HG03442 (cell line): ENCODE measurements at regions not wholly inside any gene's neighbourhood (a gene's known extent, or its start where the extent isn't known, plus 50 kb on each side); places are given as distances from the start of the nearest gene placed in this dataset.

Experiments used
- ATAC-seq: cut with Tn5 transposase; IDR thresholded peaks from one replicate; pipeline ENCODE4 v1.9.1; 2021; ENCODE audit warnings: mild to moderate bottlenecking, moderate library complexity; ENCODE audit not compliant: unreplicated experiment

DNA sequence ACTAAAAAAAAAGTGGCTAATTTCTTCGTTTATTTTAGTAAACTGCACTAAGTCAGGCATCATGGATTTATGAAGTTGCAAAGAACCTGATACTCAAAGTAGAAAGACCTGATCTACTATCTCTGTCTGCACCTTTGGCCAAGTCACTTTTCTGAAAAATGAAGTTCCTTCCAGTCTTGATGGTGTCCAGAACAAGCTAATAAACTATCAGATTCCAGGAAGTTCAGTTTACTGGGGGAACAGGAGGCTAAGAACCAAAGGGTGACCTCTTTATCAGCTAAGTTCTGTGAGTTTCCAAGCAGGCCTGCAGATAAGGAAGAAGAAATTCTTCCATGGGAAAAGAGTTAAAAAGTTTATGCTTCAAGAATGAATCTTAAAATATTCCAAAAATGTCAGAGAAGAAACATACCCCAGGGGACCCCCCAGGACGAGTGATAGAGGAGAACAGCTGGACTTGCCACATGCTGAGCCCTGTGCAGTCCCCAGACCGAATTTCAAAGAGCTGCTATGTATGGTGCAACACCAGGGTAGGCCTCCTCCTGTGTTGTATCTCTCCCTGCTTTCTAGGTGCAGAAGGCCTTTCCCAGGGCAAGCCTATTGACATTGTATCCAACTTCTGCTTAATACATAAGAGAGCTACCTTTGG is 72.8 kb upstream of the FGGY start:
- ATAC-seq, result no peak

DNA sequence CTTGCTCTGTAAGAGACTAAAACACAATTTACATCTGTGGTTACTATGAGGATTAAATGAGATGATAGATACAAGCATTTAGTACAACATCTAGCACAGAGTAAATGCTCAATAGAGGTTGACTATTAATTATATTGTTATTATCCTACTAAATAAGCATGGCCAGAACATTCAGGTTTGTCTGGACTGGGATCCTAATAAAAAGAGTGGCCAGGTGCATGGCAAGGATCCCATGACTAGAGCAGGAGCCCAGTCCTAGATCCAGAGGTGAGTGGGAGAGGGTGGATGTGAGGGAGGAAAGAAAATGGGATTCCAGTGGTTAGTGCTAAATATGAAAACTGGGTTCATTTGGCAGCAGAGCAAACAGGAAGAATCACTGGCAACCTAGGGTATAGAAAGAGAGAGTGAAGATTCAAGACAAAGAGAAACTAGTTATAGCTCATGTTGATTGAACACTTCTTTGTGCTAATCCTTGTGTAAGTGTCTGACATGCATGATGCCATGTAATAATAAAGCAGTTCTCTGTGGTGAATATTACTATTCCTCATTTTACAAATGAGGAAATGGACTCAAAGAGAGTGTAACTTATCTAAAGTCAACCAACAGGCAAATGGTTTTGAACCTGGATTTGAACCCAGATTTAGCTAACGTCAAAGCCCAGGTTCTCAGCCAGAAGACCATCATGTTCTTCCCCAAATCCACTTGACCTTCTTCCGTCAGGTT is 71.1 kb upstream of the FGGY start:
- ATAC-seq, result no peak

DNA sequence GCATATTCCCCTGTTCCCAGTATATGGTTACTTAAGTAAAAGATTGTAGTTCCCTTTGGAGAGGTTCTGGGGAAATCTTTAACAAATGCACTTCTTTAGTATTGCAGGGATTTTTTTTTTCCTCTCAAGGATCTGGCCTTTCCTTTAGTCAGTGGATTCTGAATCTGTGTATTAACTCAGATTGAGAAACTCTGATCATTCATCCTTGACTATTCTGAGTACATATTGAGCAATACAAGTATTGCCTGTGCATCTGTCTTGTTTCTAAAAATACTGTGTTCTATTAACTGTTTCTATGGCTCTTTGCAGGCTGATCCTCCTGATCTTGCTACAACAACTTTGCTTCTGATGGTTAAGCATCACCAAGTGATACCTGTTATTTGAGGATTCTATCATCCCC is 67.8 kb upstream of the FGGY start:
- no peak for ATAC-seq

DNA sequence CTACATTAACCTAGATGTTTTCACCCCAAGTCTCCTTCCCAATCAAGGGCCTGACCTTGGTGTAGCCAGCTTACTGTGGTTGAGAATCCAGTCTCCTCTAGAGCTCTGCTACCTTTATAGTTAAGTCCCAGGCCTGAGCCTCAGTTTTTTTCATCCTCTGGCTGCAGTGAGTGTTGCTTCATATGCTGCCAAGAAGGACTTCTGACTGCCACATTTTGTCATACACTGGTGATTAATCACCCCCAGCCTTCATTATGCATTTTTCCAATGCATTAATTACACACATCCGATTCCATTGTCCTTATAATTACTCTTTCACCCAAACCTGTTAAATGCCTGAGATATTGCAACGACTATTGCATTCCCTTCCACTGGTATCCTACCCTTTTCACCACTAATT is 66.3 kb upstream of the FGGY start:
- ATAC-seq, result no peak

DNA sequence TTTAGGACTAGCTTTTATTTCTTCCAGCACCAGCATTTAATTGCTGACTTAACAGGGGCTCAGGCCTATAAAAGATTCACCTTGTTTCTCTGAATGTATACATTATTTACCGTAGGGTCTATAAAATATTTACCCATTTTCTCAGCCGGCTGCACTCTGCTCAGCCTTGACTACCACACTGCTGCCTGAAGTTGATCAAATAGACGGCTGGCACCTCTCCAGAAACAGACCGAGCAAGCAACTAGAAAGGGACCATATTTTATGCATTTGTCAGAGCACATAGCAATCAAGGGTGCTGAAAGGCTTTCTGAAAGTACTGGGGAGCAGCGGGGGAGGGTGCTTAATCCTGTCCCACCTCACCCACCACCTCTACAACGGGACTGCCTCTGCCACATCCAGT is 64.7 kb upstream of the FGGY start:
- ATAC-seq, result no peak

DNA sequence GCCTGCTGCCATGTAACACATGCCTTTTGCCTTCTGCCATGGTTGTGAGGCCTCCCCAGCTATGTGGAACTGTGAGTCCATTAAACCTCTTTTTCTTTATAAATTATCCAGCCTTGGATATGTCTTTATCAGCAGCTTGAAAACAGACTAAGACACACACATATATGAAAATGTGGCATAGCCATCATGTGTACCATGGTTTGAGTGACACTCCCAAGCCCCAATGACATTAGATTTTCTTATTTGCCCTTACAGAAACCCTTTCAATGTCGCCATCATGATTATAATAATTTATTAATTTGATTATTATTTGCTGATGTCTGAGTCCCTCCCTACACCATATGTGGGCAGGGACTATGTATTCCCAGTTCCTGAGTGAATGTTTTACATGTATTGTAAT is 63.5 kb upstream of the FGGY start:
- ATAC-seq, result no peak

DNA sequence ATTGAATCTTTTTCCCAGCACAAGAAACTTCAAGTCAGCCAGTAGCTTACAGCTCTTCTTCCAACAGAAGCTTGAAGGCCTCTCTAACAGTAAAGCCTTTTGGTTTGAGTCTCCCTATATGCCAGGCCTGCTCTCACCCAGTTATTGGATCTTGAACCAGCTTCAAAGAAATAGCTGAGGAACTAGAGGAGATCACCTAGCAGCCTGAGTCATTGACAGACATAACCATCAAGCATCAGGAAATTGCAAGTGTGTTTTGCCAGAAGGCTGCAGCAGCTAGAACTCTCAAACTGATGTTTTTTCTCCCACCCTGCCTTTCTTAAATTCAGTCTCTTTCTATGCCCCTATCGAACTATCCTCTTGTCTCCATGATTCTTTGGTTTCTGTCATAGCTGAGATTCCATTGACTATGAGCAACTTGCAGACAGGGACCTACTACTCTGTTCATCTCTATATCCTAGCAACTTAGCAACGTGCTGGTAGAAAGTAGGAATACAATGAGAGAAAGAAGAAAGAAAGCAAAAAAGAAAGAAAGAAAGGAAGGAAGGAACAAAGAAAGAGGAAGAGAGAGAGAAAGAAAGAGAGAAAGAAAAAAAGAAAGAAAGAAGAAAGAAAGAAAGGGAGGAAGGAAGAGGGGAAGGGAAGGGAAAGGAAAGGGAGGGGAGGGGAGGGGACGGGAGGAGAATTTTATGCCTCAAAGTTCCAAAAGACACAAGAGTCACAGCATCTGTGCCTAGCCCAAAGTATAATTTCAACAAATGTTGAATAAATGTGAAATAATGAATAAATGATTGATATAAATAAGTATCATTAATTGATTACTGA is 60.0 kb upstream of the FGGY start:
- no peak for ATAC-seq

DNA sequence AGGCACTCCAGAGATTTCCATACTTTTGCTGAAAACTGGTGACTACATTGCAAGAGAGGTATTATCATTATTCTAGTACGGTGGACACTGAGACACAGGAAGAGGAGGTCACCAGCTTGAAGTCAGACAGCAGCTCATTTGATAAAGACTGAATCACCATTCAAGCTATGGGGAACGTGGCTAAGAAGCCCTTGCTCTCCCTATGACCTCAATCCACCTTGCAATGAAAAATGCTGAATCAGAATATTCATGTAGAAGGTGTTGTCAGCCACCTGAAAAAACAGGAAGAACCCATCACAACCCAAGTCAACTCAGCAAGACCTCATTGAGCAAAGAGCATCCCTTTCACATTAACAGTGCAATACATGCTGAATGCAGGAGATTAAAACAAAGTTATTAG is 59.0 kb upstream of the FGGY start:
- ATAC-seq, result no peak

DNA sequence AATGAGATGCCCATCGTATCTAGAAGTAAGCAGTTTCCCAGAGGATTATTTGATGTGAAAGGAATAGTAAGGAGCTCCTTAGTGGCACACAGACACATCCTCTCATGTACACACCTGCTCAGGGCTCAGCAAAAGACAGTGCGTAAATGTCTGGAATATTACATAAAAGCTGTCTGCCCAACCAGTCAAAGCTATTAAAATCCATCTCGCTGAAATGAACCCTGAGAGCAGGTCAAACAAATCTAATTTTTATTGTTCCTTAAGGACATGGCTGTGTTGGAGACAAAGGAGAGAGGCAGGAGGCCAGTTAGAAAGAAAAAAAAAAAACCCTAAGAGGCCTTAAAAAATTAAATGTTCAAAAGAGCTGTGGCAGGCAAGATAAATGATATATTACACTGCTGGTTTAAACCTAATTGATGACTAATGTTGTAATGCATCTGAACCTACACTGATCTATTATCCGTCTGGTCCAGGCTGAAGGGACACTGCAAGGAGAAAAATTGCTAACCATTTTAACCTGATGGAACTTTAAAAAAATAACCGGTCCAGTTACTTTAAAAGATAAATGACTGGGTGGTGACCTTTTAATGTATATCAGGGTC is 58.5 kb upstream of the FGGY start:
- ATAC-seq, result no peak

DNA sequence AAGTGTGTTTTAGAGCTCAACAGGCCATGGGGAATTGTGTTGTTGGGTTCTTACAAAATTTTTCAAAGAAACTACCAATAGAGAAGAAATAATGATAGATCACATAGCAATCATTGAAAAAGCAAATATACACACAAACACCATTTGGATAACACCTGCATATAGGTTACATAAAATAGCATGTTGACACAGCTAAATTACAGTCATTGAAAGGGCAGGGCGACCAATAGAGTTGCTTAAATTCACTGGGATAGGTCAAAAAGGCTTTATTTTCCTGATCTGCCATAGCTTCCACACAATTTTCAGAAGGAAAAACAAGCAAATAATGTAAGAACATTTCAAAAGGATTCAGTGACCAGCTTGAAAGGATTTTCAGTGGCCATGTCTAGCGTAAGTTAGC is 57.9 kb upstream of the FGGY start:
- no peak for ATAC-seq

DNA sequence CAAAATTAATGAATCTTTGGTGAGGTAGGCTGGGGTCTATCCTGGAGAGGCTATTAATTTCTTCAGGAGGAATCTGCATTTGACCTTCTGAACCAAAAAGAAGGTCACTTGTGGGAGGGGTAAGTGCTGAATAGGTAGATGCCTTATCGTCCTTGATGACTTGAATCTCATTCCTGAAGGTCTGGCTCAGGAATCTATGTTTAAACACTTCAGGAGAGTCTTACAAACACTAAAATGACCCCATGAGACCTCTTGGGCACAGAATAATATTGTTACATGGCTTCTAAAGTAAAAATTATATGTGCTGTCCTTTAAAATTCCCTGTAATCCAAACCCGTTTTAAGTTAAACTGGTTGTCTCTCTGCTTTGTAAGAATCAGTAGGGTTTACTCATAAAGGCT is 55.0 kb upstream of the FGGY start:
- ATAC-seq, result no peak

DNA sequence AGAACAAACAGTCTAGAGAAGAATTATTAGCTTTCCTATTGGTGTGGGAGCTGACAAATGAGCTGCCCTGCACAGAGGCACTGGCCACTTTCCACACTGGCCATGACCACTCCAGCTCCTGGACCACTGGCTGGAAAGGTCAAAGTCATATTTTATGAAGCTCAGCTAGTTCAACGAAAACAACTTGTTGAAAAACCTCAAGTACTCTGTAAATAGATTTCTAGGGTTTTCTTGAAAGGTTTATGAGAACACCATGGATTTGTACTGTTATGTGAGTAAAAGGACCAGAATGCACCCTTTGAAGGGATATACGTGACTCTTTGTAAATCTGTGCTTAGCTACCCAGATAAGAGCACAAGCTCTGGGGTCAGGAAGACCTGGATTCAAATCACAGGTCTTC is 54.5 kb upstream of the FGGY start:
- no peak for ATAC-seq

DNA sequence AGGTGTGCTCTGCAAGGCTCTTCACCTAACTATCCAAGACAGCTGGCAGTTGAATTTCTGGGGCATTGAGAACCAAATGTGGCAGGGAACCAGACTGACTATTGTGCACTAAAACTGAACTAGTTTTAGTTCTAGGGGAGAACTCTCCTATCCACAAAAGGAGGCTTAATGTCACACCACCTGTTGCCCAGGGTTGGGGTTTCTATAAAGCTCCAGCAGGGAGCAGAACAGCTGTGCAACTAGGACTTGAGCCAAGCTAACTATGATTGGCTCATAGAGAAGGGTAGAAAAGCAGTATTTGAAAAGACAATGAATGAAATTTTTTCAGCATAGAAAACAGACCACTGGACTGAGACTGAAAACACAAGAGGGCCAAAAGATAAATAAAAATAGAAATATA is 53.3 kb upstream of the FGGY start:
- no peak for ATAC-seq

DNA sequence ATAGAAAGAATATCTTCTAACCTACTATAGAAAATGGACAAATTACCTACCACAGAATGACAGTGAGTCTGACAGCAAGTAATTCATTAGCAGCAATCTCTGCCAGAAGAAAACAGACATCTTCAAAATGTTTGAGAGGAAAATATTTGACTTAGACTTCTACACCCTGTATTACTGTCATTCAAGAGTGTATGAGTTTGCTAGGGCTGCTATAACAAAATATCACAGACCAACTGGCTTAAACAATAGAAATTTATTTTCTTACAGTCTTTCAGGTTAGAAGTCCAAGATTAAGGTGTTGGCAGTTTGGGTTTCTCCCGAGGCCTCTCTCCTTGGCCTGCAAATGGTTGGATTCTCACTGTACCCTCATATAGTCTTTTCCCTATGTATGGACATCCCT is 52.9 kb upstream of the FGGY start:
- ATAC-seq, result no peak

DNA sequence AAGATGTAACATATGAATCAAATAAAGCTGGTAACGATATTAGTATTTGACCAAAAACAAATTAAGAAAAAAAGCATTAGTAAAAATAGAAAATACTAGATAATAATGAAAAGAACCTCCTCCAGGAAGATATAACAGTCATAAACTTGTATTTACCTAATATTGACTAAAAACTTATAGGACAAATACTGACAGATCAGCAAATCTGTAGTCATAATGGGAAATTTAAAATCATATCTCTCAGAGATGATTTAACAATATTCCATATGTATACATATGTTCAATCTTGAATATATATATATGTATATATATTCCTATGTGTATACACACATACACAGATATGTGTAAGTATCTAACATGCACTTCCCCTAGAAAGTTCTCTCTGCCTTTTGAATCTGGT is 52.0 kb upstream of the FGGY start:
- no peak for ATAC-seq
